ENCODE measurements at regions not wholly inside any gene's neighbourhood (a gene's known extent, or its start where the extent isn't known, plus 50 kb on each side); places are given as distances from the start of the nearest gene placed in this dataset.

DNA sequence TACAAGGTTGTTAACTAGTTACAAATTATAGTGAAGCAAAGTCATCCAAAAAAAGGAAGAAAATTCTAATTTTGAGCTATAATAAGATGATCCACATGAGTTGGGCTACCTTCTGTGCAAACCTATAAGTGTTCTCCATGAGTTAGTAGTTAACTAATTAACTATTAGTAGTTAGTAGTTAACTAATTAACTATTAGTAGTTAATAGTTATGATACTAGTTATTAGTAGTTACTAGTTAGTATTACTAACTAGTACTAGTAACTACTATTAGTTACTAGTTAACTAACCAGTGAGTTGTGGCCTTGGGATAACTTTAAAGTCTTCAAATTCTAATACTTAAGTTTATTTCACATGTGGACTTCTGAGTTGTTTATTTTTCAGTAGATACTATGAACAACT, 453.4 kb upstream of the GRM3 start:
- no peak overlapping the region for H3K4me3 ChIP-seq
- intact Hi-C loops (cut with DNase I) = no loop called here
- H3K27ac ChIP-seq = no peak overlapping the region
- peaks cover 0 to 22% (median 0%) of the 10 kb centered on the region in 11 donors for H3K9me3 ChIP-seq
- no peaks in the 10 kb centered on the region for H3K27me3 ChIP-seq
- DNase-seq (no peak), ATAC-seq (no peak)
- TF ChIP-seq, protein P1, sequence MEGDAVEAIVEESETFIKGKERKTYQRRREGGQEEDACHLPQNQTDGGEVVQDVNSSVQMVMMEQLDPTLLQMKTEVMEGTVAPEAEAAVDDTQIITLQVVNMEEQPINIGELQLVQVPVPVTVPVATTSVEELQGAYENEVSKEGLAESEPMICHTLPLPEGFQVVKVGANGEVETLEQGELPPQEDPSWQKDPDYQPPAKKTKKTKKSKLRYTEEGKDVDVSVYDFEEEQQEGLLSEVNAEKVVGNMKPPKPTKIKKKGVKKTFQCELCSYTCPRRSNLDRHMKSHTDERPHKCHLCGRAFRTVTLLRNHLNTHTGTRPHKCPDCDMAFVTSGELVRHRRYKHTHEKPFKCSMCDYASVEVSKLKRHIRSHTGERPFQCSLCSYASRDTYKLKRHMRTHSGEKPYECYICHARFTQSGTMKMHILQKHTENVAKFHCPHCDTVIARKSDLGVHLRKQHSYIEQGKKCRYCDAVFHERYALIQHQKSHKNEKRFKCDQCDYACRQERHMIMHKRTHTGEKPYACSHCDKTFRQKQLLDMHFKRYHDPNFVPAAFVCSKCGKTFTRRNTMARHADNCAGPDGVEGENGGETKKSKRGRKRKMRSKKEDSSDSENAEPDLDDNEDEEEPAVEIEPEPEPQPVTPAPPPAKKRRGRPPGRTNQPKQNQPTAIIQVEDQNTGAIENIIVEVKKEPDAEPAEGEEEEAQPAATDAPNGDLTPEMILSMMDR (IDR thresholded peaks at IDR 0.05) = no peak
- no peaks in the 10 kb centered on the region for H3K36me3 ChIP-seq
- H3K4me1 ChIP-seq = no peaks in the 10 kb centered on the region

DNA sequence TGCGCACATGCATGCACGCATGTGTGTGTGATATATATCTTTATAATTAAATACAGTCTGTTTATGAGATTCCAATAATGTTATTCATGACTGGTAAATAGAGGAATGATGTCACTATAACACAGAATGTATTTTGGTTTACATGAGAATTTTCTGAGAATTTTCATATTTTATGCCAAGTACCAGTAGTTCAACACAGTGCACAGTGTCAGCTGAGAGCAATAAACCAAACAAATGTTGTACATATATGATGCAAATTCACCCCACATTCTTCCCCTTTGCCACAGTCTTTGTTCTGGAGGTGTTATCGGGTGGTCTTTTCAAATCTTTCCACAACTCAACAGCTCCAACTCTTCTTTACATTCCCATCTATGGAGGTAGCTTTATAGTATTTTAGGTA, 462.2 kb upstream of the GRM3 start:
- ATAC-seq (no peak), DNase-seq (no peak)
- Histone ChIP-seq H3K9me3 (peaks cover 0 to 6% (median 0%) of the 10 kb centered on the region in 11 donors), H3K27me3 (no peaks in the 10 kb centered on the region), H3K27ac (no peak overlapping the region), H3K4me1 (no peaks in the 10 kb centered on the region), H3K4me3 (no peak overlapping the region), H3K36me3 (no peaks in the 10 kb centered on the region)
- intact Hi-C loops (cut with DNase I) = no loop called here
- WGBS, 2 donors = 74 to 95% methylated on average over 3 of the region's 3 CpGs
- TF ChIP-seq, protein P1 (IDR thresholded peaks at IDR 0.05) = no peak

DNA sequence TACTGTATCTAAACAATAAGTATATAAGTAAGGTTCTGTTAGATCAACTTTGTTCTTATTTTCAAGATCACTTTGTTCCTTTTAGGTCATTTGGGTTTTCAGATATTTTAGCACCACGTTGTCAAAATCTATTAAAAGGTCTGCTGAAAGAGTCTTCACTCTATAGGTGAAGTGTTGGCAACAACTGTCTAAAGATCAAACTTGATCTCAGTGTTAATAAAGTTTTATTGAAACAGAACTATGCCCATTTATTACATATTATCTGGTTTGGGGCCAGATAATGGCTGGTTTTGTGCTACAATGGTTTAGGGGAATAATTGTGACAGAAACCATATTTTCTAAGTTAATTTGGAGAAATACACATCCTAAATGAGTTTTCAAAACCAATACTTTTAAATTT, 478.9 kb upstream of the GRM3 start:
- H3K4me1 ChIP-seq = no peaks in the 10 kb centered on the region
- no peaks in the 10 kb centered on the region for H3K36me3 ChIP-seq
- WGBS, 2 donors = 68 to 75% methylated on average over 1 of the region's 1 CpG
- H3K4me3 ChIP-seq = no peak overlapping the region
- H3K9me3 ChIP-seq = peaks cover 0 to 30% (median 0%) of the 10 kb centered on the region in 11 donors
- TF ChIP-seq, protein P1 (IDR thresholded peaks at IDR 0.05) = no peak
- intact Hi-C loops (cut with DNase I) = no loop called here
- ATAC-seq (no peak), DNase-seq (no peak)
- H3K27me3 ChIP-seq = no peaks in the 10 kb centered on the region
- H3K27ac ChIP-seq = no peak overlapping the region

DNA sequence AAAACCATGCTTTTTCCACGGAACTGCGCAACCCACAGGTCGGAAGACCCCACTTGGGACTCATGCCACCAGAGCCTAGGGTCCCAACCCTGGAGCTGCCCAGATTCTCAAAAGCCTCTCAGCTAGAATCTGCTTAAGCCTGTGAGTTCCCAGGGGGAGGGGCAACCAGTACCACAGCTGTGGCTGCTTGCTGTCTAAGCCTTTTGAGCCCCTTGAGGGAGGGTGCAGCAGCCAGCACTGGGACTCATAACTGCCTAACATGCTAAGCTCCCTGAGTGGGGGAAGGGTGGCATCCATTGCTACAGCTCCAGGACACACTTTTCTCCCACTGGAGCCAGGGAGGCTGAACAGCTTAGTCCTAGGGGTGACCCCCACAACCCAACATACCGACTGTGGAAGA, 485.6 kb upstream of the GRM3 start:
- WGBS, 2 donors = 90 to 99% methylated on average over 4 of the region's 4 CpGs
- TF ChIP-seq, protein P1 (IDR thresholded peaks at IDR 0.05) = no peak
- DNase-seq = no peak
- no peak for ATAC-seq
- Histone ChIP-seq H3K4me1 (no peaks in the 10 kb centered on the region), H3K27ac (no peak overlapping the region), H3K27me3 (no peaks in the 10 kb centered on the region), H3K9me3 (peaks cover 0 to 28% (median 0%) of the 10 kb centered on the region in 11 donors), H3K4me3 (no peak overlapping the region), H3K36me3 (no peaks in the 10 kb centered on the region)
- intact Hi-C loops (cut with DNase I) = no loop called here

DNA sequence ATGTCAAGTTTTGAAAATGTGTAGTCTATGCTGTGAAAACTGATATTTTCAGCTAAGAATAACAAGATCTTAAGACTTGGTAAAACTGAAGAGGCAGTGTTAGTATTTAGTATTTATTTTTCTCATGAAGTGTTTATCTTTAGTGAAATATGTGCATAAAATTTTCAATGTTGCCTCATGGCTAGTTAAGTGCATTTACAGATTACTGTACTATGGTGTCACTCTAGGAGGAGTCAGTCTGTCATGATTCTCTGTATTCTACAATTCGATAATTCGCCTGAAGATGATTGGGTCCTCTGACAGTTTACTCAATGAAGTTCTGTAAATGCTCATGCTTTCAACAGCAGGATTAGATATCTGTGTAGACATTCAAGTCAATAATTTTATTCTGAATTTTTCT, 488.1 kb upstream of the GRM3 start:
- Histone ChIP-seq H3K36me3 (no peaks in the 10 kb centered on the region), H3K9me3 (peaks cover 0 to 17% (median 0%) of the 10 kb centered on the region in 11 donors), H3K4me3 (no peak overlapping the region), H3K27ac (no peak overlapping the region), H3K27me3 (no peaks in the 10 kb centered on the region), H3K4me1 (no peaks in the 10 kb centered on the region)
- WGBS, 2 donors = 88 to 93% methylated on average over 2 of the region's 2 CpGs
- ATAC-seq (no peak), DNase-seq (no peak)
- TF ChIP-seq, protein P1 (IDR thresholded peaks at IDR 0.05) = no peak
- intact Hi-C loops (cut with DNase I) = no loop called here
